ENCODE measurements at regions not wholly inside any gene's neighbourhood (a gene's known extent, or its start where the extent isn't known, plus 50 kb on each side); places are given as distances from the start of the nearest gene placed in this dataset.
"Not testable (repeated sequence)": the region's sequence is repeated elsewhere in the genome, so short reads cannot be mapped to it uniquely, and the experiment has no call there.

- no peak overlapping the region for H3K9ac ChIP-seq (ENCODE audit: low read depth, low read length)
- H3K36me3 ChIP-seq (ENCODE audit: insufficient read depth, low read length): no peaks in the 10 kb centered on the region
- no peaks in the 10 kb centered on the region for H3K9me3 ChIP-seq (ENCODE audit: control insufficient read depth, insufficient read depth, low read length)
- H3K4me1 ChIP-seq (ENCODE audit: insufficient read depth, low read length): no peaks in the 10 kb centered on the region
These were observed 775.5 kb downstream of the TRIB2 start for GRCh38 chr2:13492262-13492661.

DNA sequence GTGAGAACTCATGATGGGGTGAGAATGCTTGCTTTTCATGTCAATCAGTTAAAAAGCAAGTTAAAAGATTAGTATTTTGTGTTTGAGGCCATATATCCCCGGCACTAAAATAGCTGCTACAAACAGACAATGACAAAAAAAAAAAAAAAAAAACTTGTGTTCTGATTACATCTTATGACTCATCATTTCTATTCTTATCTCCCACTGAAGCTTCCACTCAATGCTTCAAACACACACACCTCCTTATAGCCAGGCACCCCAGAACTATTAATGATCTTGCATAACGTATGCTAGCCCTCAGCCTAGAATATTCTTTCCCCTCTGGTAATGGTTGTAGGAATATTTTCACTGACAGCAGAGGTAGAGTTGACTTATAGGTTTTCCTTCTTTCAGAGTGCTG, 778.3 kb downstream of the TRIB2 start:
- Histone ChIP-seq H3K9ac (ENCODE audit: low read depth, low read length) (no peak overlapping the region), H3K36me3 (ENCODE audit: insufficient read depth, low read length) (no peaks in the 10 kb centered on the region), H3K4me1 (ENCODE audit: insufficient read depth, low read length) (no peaks in the 10 kb centered on the region), H3K9me3 (ENCODE audit: control insufficient read depth, insufficient read depth, low read length) (no peaks in the 10 kb centered on the region)

- Histone ChIP-seq H3K9ac (ENCODE audit: low read depth, low read length) (no peak overlapping the region), H3K4me1 (ENCODE audit: insufficient read depth, low read length) (no peaks in the 10 kb centered on the region), H3K36me3 (ENCODE audit: insufficient read depth, low read length) (no peaks in the 10 kb centered on the region), H3K9me3 (ENCODE audit: control insufficient read depth, insufficient read depth, low read length) (no peaks in the 10 kb centered on the region)
These were observed 788.1 kb downstream of the TRIB2 start for GRCh38 chr2:13504808-13505207.

DNA sequence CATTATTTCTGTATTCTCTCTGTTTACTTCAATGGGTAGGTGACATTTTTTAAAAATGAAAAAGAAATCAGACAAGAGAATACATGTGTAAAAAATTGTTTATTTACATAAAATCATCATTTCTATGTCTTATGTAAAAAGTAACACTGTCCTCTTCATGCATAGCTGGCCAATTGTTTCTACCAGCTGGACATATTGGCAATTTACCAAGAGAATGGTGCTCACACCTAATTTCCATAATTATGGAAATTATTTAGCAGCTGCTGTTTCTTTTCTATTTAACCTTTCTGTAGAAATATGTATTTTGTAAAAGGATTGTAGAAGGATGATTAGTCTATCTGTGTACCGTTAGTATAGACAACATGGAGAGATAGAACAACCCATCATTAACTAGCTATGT, 791.9 kb downstream of the TRIB2 start:
- H3K9me3 ChIP-seq (ENCODE audit: control insufficient read depth, insufficient read depth, low read length): no peaks in the 10 kb centered on the region; the same call in 1 of the 2 replicates

GRCh38 chr2:13515254-13515653, 798.5 kb downstream of the TRIB2 start:
- Histone ChIP-seq H3K9ac (ENCODE audit: low read depth, low read length) (no peak overlapping the region), H3K36me3 (ENCODE audit: insufficient read depth, low read length) (no peaks in the 10 kb centered on the region), H3K9me3 (ENCODE audit: control insufficient read depth, insufficient read depth, low read length) (no peaks in the 10 kb centered on the region; the same call in 1 of the 2 replicates), H3K4me1 (ENCODE audit: insufficient read depth, low read length) (peaks cover 6% of the 10 kb centered on the region; the same call in 1 of the 2 replicates)

More for the DNA sequence above, 791.9 kb downstream of the TRIB2 start:
- no peaks in the 10 kb centered on the region for H3K36me3 ChIP-seq (ENCODE audit: insufficient read depth, low read length)
- H3K4me1 ChIP-seq (ENCODE audit: insufficient read depth, low read length): no peaks in the 10 kb centered on the region
- H3K9ac ChIP-seq (ENCODE audit: low read depth, low read length): no peak overlapping the region

- Histone ChIP-seq H3K4me1 (ENCODE audit: insufficient read depth, low read length) (peaks cover 6% of the 10 kb centered on the region; the same call in 1 of the 2 replicates), H3K9me3 (ENCODE audit: control insufficient read depth, insufficient read depth, low read length) (no peaks in the 10 kb centered on the region), H3K9ac (ENCODE audit: low read depth, low read length) (no peak overlapping the region), H3K36me3 (ENCODE audit: insufficient read depth, low read length) (no peaks in the 10 kb centered on the region)
These were observed 805.4 kb downstream of the TRIB2 start for GRCh38 chr2:13522096-13522495.

- Histone ChIP-seq H3K9ac (ENCODE audit: low read depth, low read length) (no peak overlapping the region), H3K4me1 (ENCODE audit: insufficient read depth, low read length) (peaks cover 6% of the 10 kb centered on the region; the same call in 1 of the 2 replicates), H3K36me3 (ENCODE audit: insufficient read depth, low read length) (no peaks in the 10 kb centered on the region), H3K9me3 (ENCODE audit: control insufficient read depth, insufficient read depth, low read length) (no peaks in the 10 kb centered on the region)
These were observed 806.4 kb downstream of the TRIB2 start for GRCh38 chr2:13522917-13523821.

DNA sequence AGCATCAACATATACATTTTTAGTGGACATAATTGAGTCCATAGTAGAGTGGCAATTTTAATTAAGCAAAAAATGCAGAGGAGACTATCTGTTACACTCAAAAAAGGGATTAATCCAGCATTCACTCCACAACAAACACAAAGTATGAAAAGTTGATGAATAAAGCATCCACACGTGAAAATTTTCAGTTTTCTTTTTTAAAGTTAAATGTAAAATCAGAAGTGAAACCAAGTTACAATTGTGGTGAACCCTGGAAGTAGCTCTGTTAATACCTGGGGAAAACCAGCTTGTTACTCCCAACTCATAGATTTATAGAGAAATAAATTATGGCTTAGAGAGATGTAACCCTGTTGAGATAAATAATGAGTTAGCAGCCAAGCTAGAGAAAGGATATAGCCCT, 807.8 kb downstream of the TRIB2 start:
- no peaks in the 10 kb centered on the region for H3K9me3 ChIP-seq (ENCODE audit: control insufficient read depth, insufficient read depth, low read length)
- H3K4me1 ChIP-seq (ENCODE audit: insufficient read depth, low read length): peaks cover under 1% of the 10 kb centered on the region; the same call in 1 of the 2 replicates
- no peaks in the 10 kb centered on the region for H3K36me3 ChIP-seq (ENCODE audit: insufficient read depth, low read length)
- H3K9ac ChIP-seq (ENCODE audit: low read depth, low read length): no peak overlapping the region

DNA sequence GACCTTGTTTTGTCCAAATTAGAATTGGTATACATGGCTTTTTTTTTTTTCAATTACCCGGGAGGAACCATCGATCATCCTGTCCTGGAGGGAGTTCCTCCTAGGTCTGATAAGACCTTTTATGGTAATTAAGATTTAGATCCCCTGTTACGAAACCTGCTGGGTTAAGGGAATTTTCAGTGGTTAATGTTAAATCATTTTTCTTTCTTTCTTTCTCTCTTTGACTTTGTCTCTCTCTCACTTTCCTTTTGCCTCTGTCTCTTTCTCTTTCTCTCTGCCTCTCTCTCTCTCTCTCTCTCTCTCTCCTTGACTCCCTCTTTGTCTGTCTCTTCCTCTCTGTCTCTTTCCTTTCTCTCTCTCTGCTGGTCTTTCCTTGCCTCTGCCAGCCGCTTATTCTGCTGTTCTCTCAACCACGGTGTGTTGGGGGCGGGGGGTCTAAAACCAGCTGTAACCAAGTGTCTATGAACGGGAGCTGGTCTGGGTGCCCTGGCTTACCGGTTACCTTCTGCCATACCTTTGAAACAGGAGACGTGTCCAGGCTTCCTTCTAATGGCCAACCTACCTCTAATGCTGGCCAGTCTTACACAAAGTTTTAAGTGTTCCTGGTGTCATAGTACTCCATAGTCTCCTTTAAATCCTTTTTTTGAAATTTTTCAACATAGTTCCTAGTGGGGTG, 815.1 kb downstream of the TRIB2 start:
- H3K9ac ChIP-seq (ENCODE audit: low read depth, low read length); H3K36me3 ChIP-seq (ENCODE audit: insufficient read depth, low read length); H3K4me1 ChIP-seq (ENCODE audit: insufficient read depth, low read length); H3K9me3 ChIP-seq (ENCODE audit: control insufficient read depth, insufficient read depth, low read length): not testable (repeated sequence)

- H3K9ac ChIP-seq (ENCODE audit: low read depth, low read length); H3K36me3 ChIP-seq (ENCODE audit: insufficient read depth, low read length); H3K4me1 ChIP-seq (ENCODE audit: insufficient read depth, low read length); H3K9me3 ChIP-seq (ENCODE audit: control insufficient read depth, insufficient read depth, low read length): not testable (repeated sequence)
These were observed 816.2 kb downstream of the TRIB2 start for GRCh38 chr2:13532781-13533523.

GRCh38 chr2:13533524-13533922, 816.8 kb downstream of the TRIB2 start:
- Histone ChIP-seq H3K4me1 (ENCODE audit: insufficient read depth, low read length) (no peaks in the 10 kb centered on the region), H3K9me3 (ENCODE audit: control insufficient read depth, insufficient read depth, low read length) (no peaks in the 10 kb centered on the region), H3K9ac (ENCODE audit: low read depth, low read length) (no peak overlapping the region), H3K36me3 (ENCODE audit: insufficient read depth, low read length) (no peaks in the 10 kb centered on the region)

GRCh38 chr2:13536941-13537340, 820.2 kb downstream of the TRIB2 start:
- no peaks in the 10 kb centered on the region for H3K9me3 ChIP-seq (ENCODE audit: control insufficient read depth, insufficient read depth, low read length)
- no peaks in the 10 kb centered on the region for H3K36me3 ChIP-seq (ENCODE audit: insufficient read depth, low read length)
- H3K4me1 ChIP-seq (ENCODE audit: insufficient read depth, low read length): no peaks in the 10 kb centered on the region
- no peak overlapping the region for H3K9ac ChIP-seq (ENCODE audit: low read depth, low read length)

GRCh38 chr2:13537771-13538349, 821.1 kb downstream of the TRIB2 start:
- H3K9ac ChIP-seq (ENCODE audit: low read depth, low read length): no peak overlapping the region
- no peaks in the 10 kb centered on the region for H3K9me3 ChIP-seq (ENCODE audit: control insufficient read depth, insufficient read depth, low read length)
- no peaks in the 10 kb centered on the region for H3K36me3 ChIP-seq (ENCODE audit: insufficient read depth, low read length)
- no peaks in the 10 kb centered on the region for H3K4me1 ChIP-seq (ENCODE audit: insufficient read depth, low read length)

DNA sequence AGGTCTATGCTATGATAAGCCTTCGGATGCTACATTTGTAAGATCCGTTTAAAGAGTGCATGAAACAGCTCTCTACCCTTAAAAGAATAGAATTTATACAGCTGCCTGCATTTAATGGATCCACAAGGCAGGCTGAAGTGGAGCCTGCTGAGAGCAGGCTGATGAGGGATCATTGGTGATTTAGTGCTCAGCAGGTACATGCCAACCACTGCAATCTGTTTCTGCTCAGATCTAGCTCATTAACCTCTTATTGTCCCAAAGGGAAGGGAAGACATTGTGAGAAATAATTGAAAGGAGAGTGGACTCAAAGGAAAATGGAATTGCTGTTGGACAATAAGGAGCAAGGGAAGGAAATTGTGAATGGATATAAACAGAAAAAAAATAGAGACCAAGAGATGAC, 822.6 kb downstream of the TRIB2 start:
- Histone ChIP-seq H3K36me3 (ENCODE audit: insufficient read depth, low read length) (no peaks in the 10 kb centered on the region), H3K9me3 (ENCODE audit: control insufficient read depth, insufficient read depth, low read length) (no peaks in the 10 kb centered on the region)

More for the DNA sequence above, 822.6 kb downstream of the TRIB2 start:
- H3K4me1 ChIP-seq (ENCODE audit: insufficient read depth, low read length): no peaks in the 10 kb centered on the region
- H3K9ac ChIP-seq (ENCODE audit: low read depth, low read length): no peak overlapping the region
